IPS-15b (cell line): ENCODE measurements at regions not wholly inside any gene's neighbourhood (a gene's known extent, or its start where the extent isn't known, plus 50 kb on each side); places are given as distances from the start of the nearest gene placed in this dataset.

Source experiments
- H3K27me3 ChIP-seq: one replicate; pipeline ENCODE4 v1.6.1; 2013; ENCODE audit warnings: low read length; ENCODE audit not compliant: control insufficient read depth, insufficient read depth
- H3K36me3 ChIP-seq: one replicate; pipeline ENCODE4 v1.6.1; 2013; ENCODE audit warnings: low read length; ENCODE audit not compliant: control insufficient read depth, insufficient read depth
- H3K4me1 ChIP-seq: one replicate; pipeline ENCODE4 v1.6.1; 2013; ENCODE audit warnings: mild to moderate bottlenecking, low read length; ENCODE audit not compliant: control insufficient read depth, insufficient read depth
- H3K4me3 ChIP-seq: one replicate; pipeline ENCODE4 v1.5.1; 2013; ENCODE audit warnings: low read depth, low read length
- H3K9ac ChIP-seq: one replicate; pipeline ENCODE4 v1.6.1; 2013; ENCODE audit warnings: low read depth, mild to moderate bottlenecking, low read length
- H3K9me3 ChIP-seq: one replicate; pipeline ENCODE4 v1.6.1; 2013; ENCODE audit warnings: mild to moderate bottlenecking, low read length; ENCODE audit not compliant: control insufficient read depth, insufficient read depth

GRCh38 chr17:51500454-51500853 is 240.1 kb downstream of the UTP18 start:
- no peaks in the 10 kb centered on the region for H3K36me3 ChIP-seq
- H3K27me3 ChIP-seq: no peaks in the 10 kb centered on the region
- H3K4me1 ChIP-seq: no peaks in the 10 kb centered on the region
- H3K9me3 ChIP-seq: no peaks in the 10 kb centered on the region
- no peak overlapping the region for H3K4me3 ChIP-seq
- H3K9ac ChIP-seq: no peak overlapping the region

- H3K4me1 ChIP-seq: no peaks in the 10 kb centered on the region
- no peaks in the 10 kb centered on the region for H3K9me3 ChIP-seq
- H3K4me3 ChIP-seq: no peak overlapping the region
- no peaks in the 10 kb centered on the region for H3K36me3 ChIP-seq
- no peak overlapping the region for H3K9ac ChIP-seq
- H3K27me3 ChIP-seq: no peaks in the 10 kb centered on the region
Measured at GRCh38 chr17:51505450-51505849, 245.1 kb downstream of the UTP18 start.

GRCh38 chr17:51507444-51507843 is 247.1 kb downstream of the UTP18 start:
- Histone ChIP-seq H3K27me3 (no peaks in the 10 kb centered on the region), H3K4me3 (no peak overlapping the region), H3K9ac (no peak overlapping the region), H3K9me3 (no peaks in the 10 kb centered on the region), H3K4me1 (no peaks in the 10 kb centered on the region), H3K36me3 (no peaks in the 10 kb centered on the region)

DNA sequence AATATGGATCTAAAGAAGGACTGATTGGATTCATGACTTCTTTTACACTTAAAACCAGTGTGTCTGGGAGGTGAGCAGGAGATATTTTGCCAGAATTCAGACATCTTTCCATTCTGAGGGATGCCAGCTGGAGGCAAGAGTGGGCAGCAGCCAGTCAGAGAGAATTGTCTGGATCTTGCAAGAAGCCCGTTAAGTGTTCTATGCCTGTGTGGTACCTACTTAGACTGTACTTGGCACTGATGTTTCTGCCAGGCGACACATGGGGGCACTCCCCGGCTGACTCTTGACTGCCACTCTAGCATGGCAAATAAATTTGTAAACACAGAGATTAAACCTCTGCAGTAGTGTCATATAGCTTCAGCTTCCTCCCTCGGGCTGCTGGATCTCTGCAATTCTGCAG is 247.7 kb downstream of the UTP18 start:
- no peaks in the 10 kb centered on the region for H3K4me1 ChIP-seq
- H3K9me3 ChIP-seq: no peaks in the 10 kb centered on the region
- no peak overlapping the region for H3K4me3 ChIP-seq
- H3K36me3 ChIP-seq: no peaks in the 10 kb centered on the region
- H3K27me3 ChIP-seq: no peaks in the 10 kb centered on the region
- no peak overlapping the region for H3K9ac ChIP-seq

GRCh38 chr17:51510940-51511339 is 250.6 kb downstream of the UTP18 start:
- Histone ChIP-seq H3K4me1 (no peaks in the 10 kb centered on the region), H3K36me3 (no peaks in the 10 kb centered on the region), H3K4me3 (no peak overlapping the region), H3K9ac (no peak overlapping the region), H3K27me3 (no peaks in the 10 kb centered on the region), H3K9me3 (no peaks in the 10 kb centered on the region)

- H3K9ac ChIP-seq: no peak overlapping the region
- H3K27me3 ChIP-seq: no peaks in the 10 kb centered on the region
- no peak overlapping the region for H3K4me3 ChIP-seq
- H3K9me3 ChIP-seq: no peaks in the 10 kb centered on the region
- no peaks in the 10 kb centered on the region for H3K36me3 ChIP-seq
- no peaks in the 10 kb centered on the region for H3K4me1 ChIP-seq
Measured at GRCh38 chr17:51512220-51512907, 252.0 kb downstream of the UTP18 start.

DNA sequence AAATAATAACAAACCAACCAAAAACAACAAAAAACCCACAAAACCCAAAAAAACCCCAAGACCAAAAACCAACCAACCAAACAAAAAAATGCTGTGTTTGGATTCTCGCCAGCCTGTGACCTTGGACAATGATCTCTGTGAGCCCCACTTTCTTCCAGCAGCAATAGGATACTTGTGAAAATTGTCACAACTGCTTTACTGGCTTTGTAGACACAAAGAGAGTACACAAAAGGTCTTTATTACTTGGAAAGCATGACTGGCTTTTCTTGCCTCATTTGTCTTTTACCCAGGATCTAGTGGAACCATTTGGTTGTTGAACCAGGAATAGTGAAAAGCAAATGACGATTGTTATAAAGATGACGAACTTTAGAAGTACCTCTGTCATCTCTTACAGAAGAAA is 256.6 kb downstream of the UTP18 start:
- Histone ChIP-seq H3K4me3 (no peak overlapping the region), H3K4me1 (no peaks in the 10 kb centered on the region), H3K9me3 (no peaks in the 10 kb centered on the region), H3K9ac (no peak overlapping the region), H3K27me3 (no peaks in the 10 kb centered on the region), H3K36me3 (no peaks in the 10 kb centered on the region)

GRCh38 chr17:51524524-51524923 is 264.2 kb downstream of the UTP18 start:
- H3K36me3 ChIP-seq: no peaks in the 10 kb centered on the region
- no peaks in the 10 kb centered on the region for H3K9me3 ChIP-seq
- H3K9ac ChIP-seq: no peak overlapping the region
- H3K27me3 ChIP-seq: no peaks in the 10 kb centered on the region
- no peaks in the 10 kb centered on the region for H3K4me1 ChIP-seq
- H3K4me3 ChIP-seq: no peak overlapping the region

DNA sequence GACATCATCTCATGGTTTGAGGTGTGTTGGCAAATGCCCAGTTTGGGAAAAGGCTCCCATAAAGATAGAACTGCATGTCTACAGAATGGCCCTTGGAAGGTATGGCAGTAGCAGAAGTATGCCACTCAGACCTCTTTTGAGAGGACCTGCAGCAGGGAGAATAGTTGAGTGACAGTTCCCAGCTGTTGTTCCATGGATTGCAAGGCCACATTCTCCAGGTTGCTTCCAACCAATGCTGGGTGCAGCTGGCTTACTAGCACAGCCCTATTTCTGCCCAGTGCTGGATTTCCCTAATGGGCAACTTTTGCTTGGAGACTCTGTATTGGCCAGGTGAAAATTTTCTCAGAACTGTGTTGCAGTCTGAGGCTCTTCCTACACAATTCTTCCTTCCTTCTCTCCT is 266.2 kb downstream of the UTP18 start:
- Histone ChIP-seq H3K9me3 (no peaks in the 10 kb centered on the region), H3K4me1 (no peaks in the 10 kb centered on the region), H3K36me3 (no peaks in the 10 kb centered on the region), H3K27me3 (no peaks in the 10 kb centered on the region), H3K4me3 (no peak overlapping the region), H3K9ac (no peak overlapping the region)

GRCh38 chr17:51527225-51527982 is 267.1 kb downstream of the UTP18 start:
- no peaks in the 10 kb centered on the region for H3K9me3 ChIP-seq
- H3K9ac ChIP-seq: no peak overlapping the region

GRCh38 chr17:51528111-51528510 is 267.8 kb downstream of the UTP18 start:
- Histone ChIP-seq H3K9me3 (no peaks in the 10 kb centered on the region), H3K4me3 (no peak overlapping the region), H3K4me1 (no peaks in the 10 kb centered on the region), H3K27me3 (no peaks in the 10 kb centered on the region), H3K36me3 (no peaks in the 10 kb centered on the region), H3K9ac (no peak overlapping the region)

More at GRCh38 chr17:51527225-51527982, 267.1 kb downstream of the UTP18 start:
- Histone ChIP-seq H3K4me3 (no peak overlapping the region), H3K27me3 (no peaks in the 10 kb centered on the region), H3K36me3 (no peaks in the 10 kb centered on the region), H3K4me1 (no peaks in the 10 kb centered on the region)

DNA sequence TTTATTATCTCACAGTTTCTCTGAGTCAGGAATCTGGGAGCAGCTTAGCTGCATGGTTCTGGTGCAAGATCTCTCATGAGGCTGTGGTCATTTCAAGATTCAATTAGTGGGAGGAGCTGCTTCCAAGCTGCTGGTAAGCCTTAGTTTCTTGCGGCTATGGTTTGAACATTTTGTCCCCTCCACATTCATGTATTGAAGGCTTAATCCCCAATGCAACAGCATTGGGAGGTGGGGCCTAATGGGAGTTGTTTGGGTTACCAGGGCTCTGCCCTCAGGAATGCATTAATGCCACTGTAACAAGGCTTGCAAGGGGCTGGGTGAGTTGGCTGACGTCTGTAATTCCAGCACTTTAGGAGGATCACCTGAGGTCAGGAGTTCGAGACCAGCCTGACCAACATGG is 272.9 kb downstream of the UTP18 start:
- no peaks in the 10 kb centered on the region for H3K4me1 ChIP-seq
- H3K27me3 ChIP-seq: no peaks in the 10 kb centered on the region
- H3K36me3 ChIP-seq: no peaks in the 10 kb centered on the region
- H3K9ac ChIP-seq: no peak overlapping the region
- no peaks in the 10 kb centered on the region for H3K9me3 ChIP-seq
- no peak overlapping the region for H3K4me3 ChIP-seq
